Fibroblast of skin of back (primary cell): ENCODE measurements at regions not wholly inside any gene's neighbourhood (a gene's known extent, or its start where the extent isn't known, plus 50 kb on each side); places are given as distances from the start of the nearest gene placed in this dataset.

Source experiments
- DNase-seq: peaks from one replicate; pipeline ENCODE4 v3.0.0-alpha.2; 2013

GRCh38 chr4:184528051-184528450, 53.7 kb upstream of the IRF2 start:
- no peak for DNase-seq

GRCh38 chr4:184526228-184526627, 51.9 kb upstream of the IRF2 start:
- no peak for DNase-seq
